ENCODE measurements at regions not wholly inside any gene's neighbourhood (a gene's known extent, or its start where the extent isn't known, plus 50 kb on each side); places are given as distances from the start of the nearest gene placed in this dataset.

- Histone ChIP-seq H3K9me3 (ENCODE audit: control insufficient read depth, low read length) (peaks cover 3% of the 10 kb centered on the region), H3K27me3 (ENCODE audit: control insufficient read depth, insufficient read depth, low read length) (no peaks in the 10 kb centered on the region), H3K27ac (no peak overlapping the region), H3K36me3 (ENCODE audit: control insufficient read depth, insufficient read depth, low read length) (no peaks in the 10 kb centered on the region), H2AFZ (no peak overlapping the region), H3K9ac (no peak overlapping the region), H3K4me3 (ENCODE audit: low read depth, low read length) (no peak overlapping the region), H3K4me1 (no peaks in the 10 kb centered on the region), H3K4me2 (ENCODE audit: low read length) (no peak overlapping the region), H3K79me2 (no peaks in the 10 kb centered on the region)
- no peak for TF ChIP-seq CTCF (IDR thresholded peaks at IDR 0.05)
Observed at GRCh38 chr12:24608108-24608507, 340.8 kb downstream of the BCAT1 start.

- no peak overlapping the region for H3K4me2 ChIP-seq (ENCODE audit: low read length)
- no peak overlapping the region for H3K9ac ChIP-seq
- TF ChIP-seq CTCF (IDR thresholded peaks at IDR 0.05): no peak
- H3K9me3 ChIP-seq (ENCODE audit: control insufficient read depth, low read length): peaks cover 3% of the 10 kb centered on the region
- no peaks in the 10 kb centered on the region for H3K36me3 ChIP-seq (ENCODE audit: control insufficient read depth, insufficient read depth, low read length)
- H2AFZ ChIP-seq: no peak overlapping the region
- no peaks in the 10 kb centered on the region for H3K4me1 ChIP-seq
- H3K27me3 ChIP-seq (ENCODE audit: control insufficient read depth, insufficient read depth, low read length): no peaks in the 10 kb centered on the region
- H3K79me2 ChIP-seq: no peaks in the 10 kb centered on the region
- H3K27ac ChIP-seq: no peak overlapping the region
- no peak overlapping the region for H3K4me3 ChIP-seq (ENCODE audit: low read depth, low read length)
Observed at GRCh38 chr12:24605916-24606315, 343.0 kb downstream of the BCAT1 start.

GRCh38 chr12:24605466-24605865 lies 343.4 kb downstream of the BCAT1 start:
- Histone ChIP-seq H3K9ac (no peak overlapping the region), H3K4me3 (ENCODE audit: low read depth, low read length) (no peak overlapping the region), H3K79me2 (no peaks in the 10 kb centered on the region), H3K4me1 (no peaks in the 10 kb centered on the region), H3K36me3 (ENCODE audit: control insufficient read depth, insufficient read depth, low read length) (no peaks in the 10 kb centered on the region), H2AFZ (no peak overlapping the region), H3K9me3 (ENCODE audit: control insufficient read depth, low read length) (peaks cover 3% of the 10 kb centered on the region), H3K4me2 (ENCODE audit: low read length) (no peak overlapping the region), H3K27ac (no peak overlapping the region), H3K27me3 (ENCODE audit: control insufficient read depth, insufficient read depth, low read length) (no peaks in the 10 kb centered on the region)
- no peak for TF ChIP-seq CTCF (IDR thresholded peaks at IDR 0.05)

- H3K9ac ChIP-seq: no peak overlapping the region
- H3K27me3 ChIP-seq (ENCODE audit: control insufficient read depth, insufficient read depth, low read length): no peaks in the 10 kb centered on the region
- H2AFZ ChIP-seq: no peak overlapping the region
- no peaks in the 10 kb centered on the region for H3K4me1 ChIP-seq
- no peak for TF ChIP-seq CTCF (IDR thresholded peaks at IDR 0.05)
- no peak overlapping the region for H3K4me2 ChIP-seq (ENCODE audit: low read length)
- H3K27ac ChIP-seq: no peak overlapping the region
- no peaks in the 10 kb centered on the region for H3K36me3 ChIP-seq (ENCODE audit: control insufficient read depth, insufficient read depth, low read length)
- H3K79me2 ChIP-seq: no peaks in the 10 kb centered on the region
- H3K9me3 ChIP-seq (ENCODE audit: control insufficient read depth, low read length): no peaks in the 10 kb centered on the region
- no peak overlapping the region for H3K4me3 ChIP-seq (ENCODE audit: low read depth, low read length)
Observed at GRCh38 chr12:24603371-24603770, 345.5 kb downstream of the BCAT1 start.

- Histone ChIP-seq H3K4me3 (ENCODE audit: low read depth, low read length) (no peak overlapping the region), H3K9me3 (ENCODE audit: control insufficient read depth, low read length) (no peaks in the 10 kb centered on the region), H3K36me3 (ENCODE audit: control insufficient read depth, insufficient read depth, low read length) (no peaks in the 10 kb centered on the region), H3K27me3 (ENCODE audit: control insufficient read depth, insufficient read depth, low read length) (no peaks in the 10 kb centered on the region), H3K27ac (no peak overlapping the region), H3K9ac (no peak overlapping the region), H3K79me2 (no peaks in the 10 kb centered on the region), H3K4me1 (no peaks in the 10 kb centered on the region), H2AFZ (no peak overlapping the region), H3K4me2 (ENCODE audit: low read length) (no peak overlapping the region)
- no peak for TF ChIP-seq CTCF (IDR thresholded peaks at IDR 0.05)
Observed at GRCh38 chr12:24600996-24601395, 347.9 kb downstream of the BCAT1 start.
